SK-N-SH treated with all-trans-retinoic acid at 6 μM for 48 hours (cell line): ENCODE measurements at regions not wholly inside any gene's neighbourhood (a gene's known extent, or its start where the extent isn't known, plus 50 kb on each side); places are given as distances from the start of the nearest gene placed in this dataset.

Experiments used
- ATAC-seq: fragments of 200-7000 bp; cut with Tn5 transposase; 3 replicates; pipeline ENCODE4 v1.9.1; 2020; ENCODE audit warnings: mild to moderate bottlenecking, moderate library complexity
- ARNTL ChIP-seq: fragments of 450-650 bp; formaldehyde crosslinking; IDR thresholded peaks from 2 replicates; pipeline ENCODE4 v1.5.0; 2020; ENCODE audit warnings: low read depth, mild to moderate bottlenecking, moderate library complexity, borderline replicate concordance
- BACH2 ChIP-seq: fragments of 250-450 bp; sonication (Bioruptor Pico); IDR thresholded peaks from 2 replicates; pipeline ENCODE4 v1.9.0; 2021; ENCODE audit warnings: mild to moderate bottlenecking, borderline replicate concordance
- CREB5 ChIP-seq: fragments of 250-450 bp; sonication (Bioruptor Pico); IDR thresholded peaks from 2 replicates; pipeline ENCODE4 v1.5.1; 2020; ENCODE audit warnings: low read depth, mild to moderate bottlenecking, moderate library complexity
- CSDC2 ChIP-seq: fragments of 250-450 bp; sonication (Bioruptor Pico); IDR thresholded peaks from 2 replicates; pipeline ENCODE4 v1.5.0; 2020; ENCODE audit warnings: mild to moderate bottlenecking, moderate library complexity
- CSRNP3 ChIP-seq: fragments of 250-450 bp; sonication (Bioruptor Pico); IDR thresholded peaks from 2 replicates; pipeline ENCODE4 v1.5.1; 2021; ENCODE audit warnings: mild to moderate bottlenecking, moderate library complexity
- ESRRG ChIP-seq: fragments of 250-450 bp; sonication (Bioruptor Pico); IDR thresholded peaks from 2 replicates; pipeline ENCODE4 v1.6.1; 2021; ENCODE audit warnings: mild to moderate bottlenecking
- ISL1 ChIP-seq: fragments of 250-450 bp; sonication (Bioruptor Pico); IDR thresholded peaks from 2 replicates; pipeline ENCODE4 v2.1.2; 2022; ENCODE audit warnings: mild to moderate bottlenecking, moderate library complexity
- PATZ1 ChIP-seq: fragments of 250-450 bp; sonication (Bioruptor Pico); IDR thresholded peaks from 2 replicates; pipeline ENCODE4 v1.8.0; 2020; ENCODE audit warnings: mild to moderate bottlenecking, moderate library complexity, borderline replicate concordance
- POU6F1 ChIP-seq: fragments of 250-450 bp; sonication (Bioruptor Pico); IDR thresholded peaks from 2 replicates; pipeline ENCODE4 v1.8.0; 2021; ENCODE audit warnings: low read depth, mild to moderate bottlenecking, moderate library complexity, borderline replicate concordance
- PPARA ChIP-seq: fragments of 250-450 bp; sonication (Bioruptor Pico); IDR thresholded peaks from 2 replicates; pipeline ENCODE4 v1.5.0; 2020; ENCODE audit warnings: mild to moderate bottlenecking, borderline replicate concordance
- RARB ChIP-seq: fragments of 250-450 bp; sonication (Bioruptor Pico); IDR thresholded peaks from 2 replicates; pipeline ENCODE4 v1.8.0; 2021; ENCODE audit warnings: mild to moderate bottlenecking, moderate library complexity
- SNAI2 ChIP-seq: fragments of 250-450 bp; sonication (Bioruptor Pico); IDR thresholded peaks from 2 replicates; pipeline ENCODE4 v1.5.0; 2020; ENCODE audit warnings: mild to moderate bottlenecking, moderate library complexity
- TCF4 ChIP-seq: fragments of 250-450 bp; sonication (Bioruptor Pico); IDR thresholded peaks from 2 replicates; pipeline ENCODE4 v1.8.0; 2021; ENCODE audit warnings: mild to moderate bottlenecking, moderate library complexity, borderline replicate concordance
- TOX ChIP-seq: fragments of 250-450 bp; sonication (Bioruptor Pico); IDR thresholded peaks from 2 replicates; pipeline ENCODE4 v1.8.0; 2021; ENCODE audit warnings: mild to moderate bottlenecking, moderate library complexity, borderline replicate concordance
- TSHZ2 ChIP-seq: fragments of 250-450 bp; sonication (Bioruptor Pico); IDR thresholded peaks from 2 replicates; pipeline ENCODE4 v1.5.0; 2020; ENCODE audit warnings: mild to moderate bottlenecking, moderate library complexity
- ZFP3 ChIP-seq: fragments of 250-450 bp; sonication (Bioruptor Pico); IDR thresholded peaks from 2 replicates; pipeline ENCODE4 v1.5.0; 2020; ENCODE audit warnings: mild to moderate bottlenecking, moderate library complexity
- ZFP30 ChIP-seq: fragments of 450-650 bp; formaldehyde crosslinking; IDR thresholded peaks from 2 replicates; pipeline ENCODE4 v1.5.0; 2022; ENCODE audit warnings: mild to moderate bottlenecking, moderate library complexity
- ZNF565 ChIP-seq: fragments of 450-650 bp; formaldehyde crosslinking; conservative IDR thresholded peaks from 2 replicates; pipeline ENCODE4 v1.5.0; 2020; ENCODE audit warnings: low read depth, mild to moderate bottlenecking, moderate library complexity
- ZNF70 ChIP-seq: fragments of 450-650 bp; formaldehyde crosslinking; IDR thresholded peaks from 2 replicates; pipeline ENCODE4 v1.5.0; 2020; ENCODE audit warnings: mild to moderate bottlenecking, moderate library complexity
- ZNF8 ChIP-seq: fragments of 450-650 bp; formaldehyde crosslinking; IDR thresholded peaks from 2 replicates; pipeline ENCODE4 v1.5.0; 2020; ENCODE audit warnings: mild to moderate bottlenecking, moderate library complexity

- ATAC-seq = peak; percentile 66; the same call in 2 of the 3 replicates
- TF ChIP-seq BACH2 (no peak), POU6F1 (CRISPR knock-in tag) (no peak), TSHZ2 (CRISPR knock-in tag) (no peak), PATZ1 (CRISPR knock-in tag) (no peak), ZNF565 (CRISPR knock-in tag) (no peak), TCF4 (CRISPR knock-in tag) (no peak), RARB (CRISPR knock-in tag) (no peak), CSDC2 (CRISPR knock-in tag) (no peak)
Measured at GRCh38 chr2:236352761-236353593, 88.8 kb upstream of the ASB18 start.

GRCh38 chr2:236353594-236353942, 89.4 kb upstream of the ASB18 start:
- TF ChIP-seq SNAI2 (CRISPR knock-in tag) (no peak), ZNF8 (no peak), CSDC2 (CRISPR knock-in tag) (no peak), ISL1 (no peak), TCF4 (CRISPR knock-in tag) (no peak), CREB5 (CRISPR knock-in tag) (no peak), ARNTL (no peak), TSHZ2 (CRISPR knock-in tag) (no peak), ESRRG (CRISPR knock-in tag) (no peak), PPARA (CRISPR knock-in tag) (no peak), ZFP3 (CRISPR knock-in tag) (no peak), ZNF70 (no peak), BACH2 (no peak)
- no peak for ATAC-seq

- TF ChIP-seq ZFP30 (CRISPR knock-in tag) = no peak
- no peak for TF ChIP-seq CSDC2 (CRISPR knock-in tag)
- TF ChIP-seq TOX (CRISPR knock-in tag) = no peak
- TF ChIP-seq SNAI2 (CRISPR knock-in tag) = no peak
- TF ChIP-seq CSRNP3 (CRISPR knock-in tag) = no peak
- TF ChIP-seq TCF4 (CRISPR knock-in tag) = no peak
- no peak for TF ChIP-seq ZFP3 (CRISPR knock-in tag)
- ATAC-seq = no peak
Measured at GRCh38 chr2:236354056-236354940, 90.1 kb upstream of the ASB18 start.
